Subcutaneous abdominal adipose tissue (tissue), 5 donors: ENCODE measurements at regions not wholly inside any gene's neighbourhood (a gene's known extent, or its start where the extent isn't known, plus 50 kb on each side); places are given as distances from the start of the nearest gene placed in this dataset.
A peak's percentile ranks its signal among the peaks of the same experiment; 100 is the strongest.

Source experiments
- H3K27ac ChIP-seq: one replicate; pipeline ENCODE4 v1.7.0; 2013; ENCODE audit warnings: low read depth, mild to moderate bottlenecking, inconsistent platforms, low read length, moderate library complexity
- H3K27me3 ChIP-seq, 5 donors: one replicate each; pipeline ENCODE4 v1.7.0; 2013; ENCODE audit warnings: low read length in 5 of 5, inconsistent platforms in 1 of 5; ENCODE audit not compliant: control insufficient read depth in 5 of 5, insufficient read depth in 4 of 5
- H3K36me3 ChIP-seq, 5 donors: one replicate each; pipeline ENCODE4 v1.7.0; 2013; ENCODE audit warnings: low read length in 5 of 5; ENCODE audit not compliant: control insufficient read depth in 5 of 5, insufficient read depth in 5 of 5
- H3K4me1 ChIP-seq, 5 donors: one replicate each; pipeline ENCODE4 v1.7.0; 2013; ENCODE audit warnings: low read length in 5 of 5, mild to moderate bottlenecking in 3 of 5, moderate library complexity in 1 of 5; ENCODE audit not compliant: control insufficient read depth in 5 of 5, insufficient read depth in 5 of 5
- H3K4me3 ChIP-seq, 5 donors: one replicate each; pipeline ENCODE4 v1.7.0; 2013; ENCODE audit warnings: low read length in 5 of 5, low read depth in 1 of 5
- H3K9ac ChIP-seq, 5 donors: one replicate each; pipeline ENCODE4 v1.7.0; 2013; ENCODE audit warnings: low read length in 5 of 5, mild to moderate bottlenecking in 4 of 5, moderate library complexity in 3 of 5
- H3K9me3 ChIP-seq, 5 donors: one replicate each; pipeline ENCODE4 v1.7.0; 2013; ENCODE audit warnings: low read length in 5 of 5; ENCODE audit not compliant: control insufficient read depth in 5 of 5
- donor health status: healthy.
- donor health status: healthy.
- donor health status: healthy.
- donor health status: healthy.
- donor health status: healthy.

- H3K9ac ChIP-seq: no peak overlapping the region
- no peak overlapping the region for H3K27ac ChIP-seq
- H3K4me1 ChIP-seq: peaks cover 2 to 12% (median 11%) of the 10 kb centered on the region in 5 donors
- no peaks in the 10 kb centered on the region for H3K9me3 ChIP-seq
- H3K27me3 ChIP-seq: no peaks in the 10 kb centered on the region
- H3K4me3 ChIP-seq: no peak overlapping the region
- no peaks in the 10 kb centered on the region for H3K36me3 ChIP-seq
Observed at GRCh38 chr7:22596763-22597400, 96.9 kb upstream of the STEAP1B start.

- H3K9ac ChIP-seq: no peak overlapping the region
- peaks cover 0 to 2% (median 0%) of the 10 kb centered on the region in 5 donors for H3K27me3 ChIP-seq
- peaks cover 0 to 19% (median 2%) of the 10 kb centered on the region in 5 donors for H3K4me1 ChIP-seq
- H3K36me3 ChIP-seq: no peaks in the 10 kb centered on the region
- H3K4me3 ChIP-seq: no peak overlapping the region
- no peak overlapping the region for H3K27ac ChIP-seq
- no peaks in the 10 kb centered on the region for H3K9me3 ChIP-seq
Observed at GRCh38 chr7:22594020-22594419, 94.0 kb upstream of the STEAP1B start.

DNA sequence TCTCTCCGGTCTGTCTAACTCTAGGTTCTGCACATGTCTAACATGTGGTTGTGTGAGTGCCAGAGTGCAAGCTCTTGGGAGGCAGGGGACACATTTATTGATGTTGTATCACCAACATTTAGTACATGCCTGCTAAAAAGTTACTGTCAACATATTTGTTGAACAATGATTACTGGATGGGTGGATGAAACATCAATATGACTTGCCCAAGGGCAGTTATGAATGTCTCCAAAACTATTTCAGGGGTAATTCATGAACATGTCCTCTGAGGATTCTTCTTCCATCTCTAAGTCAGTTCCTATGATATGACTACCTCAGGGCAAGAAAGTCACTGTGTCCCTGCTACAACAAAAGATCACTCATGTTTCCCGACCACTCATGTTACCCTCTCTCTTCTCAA, 91.3 kb upstream of the STEAP1B start:
- H3K4me3 ChIP-seq: no peak overlapping the region
- no peak overlapping the region for H3K9ac ChIP-seq
- H3K36me3 ChIP-seq: no peaks in the 10 kb centered on the region
- H3K27me3 ChIP-seq: peaks cover 0 to 2% (median 0%) of the 10 kb centered on the region in 5 donors
- no peaks in the 10 kb centered on the region for H3K9me3 ChIP-seq
- H3K27ac ChIP-seq: no peak overlapping the region
- H3K4me1 ChIP-seq: peaks cover 0 to 37% (median 6%) of the 10 kb centered on the region in 5 donors

GRCh38 chr7:22589641-22590201, 89.7 kb upstream of the STEAP1B start:
- no peak overlapping the region for H3K4me3 ChIP-seq
- H3K27ac ChIP-seq: peak overlapping the region; percentile 43
- peaks cover 0 to 38% (median 6%) of the 10 kb centered on the region in 5 donors for H3K4me1 ChIP-seq
- H3K9me3 ChIP-seq: no peaks in the 10 kb centered on the region
- H3K36me3 ChIP-seq: no peaks in the 10 kb centered on the region
- H3K9ac ChIP-seq: peak overlapping the region in 1 of 5 donors; percentile 51
- H3K27me3 ChIP-seq: peaks cover 0 to 2% (median 0%) of the 10 kb centered on the region in 5 donors

DNA sequence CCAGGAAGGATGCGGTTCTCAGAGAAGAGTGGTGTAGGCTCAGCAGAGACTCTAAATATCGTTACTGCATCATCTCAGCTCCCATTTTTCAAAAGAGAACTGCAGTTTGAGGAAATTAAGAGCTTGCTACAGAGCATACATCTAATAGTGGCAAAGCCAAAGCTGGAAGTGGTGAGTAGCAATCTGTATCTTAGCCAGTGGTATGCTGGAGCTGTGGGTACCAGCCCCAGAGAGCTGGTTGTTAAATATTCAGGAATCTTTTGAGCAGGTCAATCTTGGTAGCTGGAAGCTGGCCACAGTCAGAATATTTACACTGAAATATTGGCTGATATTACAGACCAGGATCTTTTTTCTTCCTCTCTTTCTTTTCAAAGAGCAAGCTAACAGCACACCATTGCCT, 88.4 kb upstream of the STEAP1B start:
- Histone ChIP-seq H3K27ac (no peak overlapping the region), H3K4me1 (peaks cover 5 to 46% (median 9%) of the 10 kb centered on the region in 5 donors), H3K27me3 (peaks cover 0 to 2% (median 0%) of the 10 kb centered on the region in 5 donors), H3K36me3 (no peaks in the 10 kb centered on the region), H3K9me3 (no peaks in the 10 kb centered on the region), H3K9ac (no peak overlapping the region), H3K4me3 (no peak overlapping the region)

GRCh38 chr7:22587322-22587721, 87.3 kb upstream of the STEAP1B start:
- Histone ChIP-seq H3K4me1 (peaks cover 8 to 56% (median 13%) of the 10 kb centered on the region in 5 donors), H3K9me3 (no peaks in the 10 kb centered on the region), H3K4me3 (no peak overlapping the region), H3K27ac (no peak overlapping the region), H3K36me3 (no peaks in the 10 kb centered on the region), H3K9ac (no peak overlapping the region), H3K27me3 (peaks cover 0 to 2% (median 0%) of the 10 kb centered on the region in 5 donors)

DNA sequence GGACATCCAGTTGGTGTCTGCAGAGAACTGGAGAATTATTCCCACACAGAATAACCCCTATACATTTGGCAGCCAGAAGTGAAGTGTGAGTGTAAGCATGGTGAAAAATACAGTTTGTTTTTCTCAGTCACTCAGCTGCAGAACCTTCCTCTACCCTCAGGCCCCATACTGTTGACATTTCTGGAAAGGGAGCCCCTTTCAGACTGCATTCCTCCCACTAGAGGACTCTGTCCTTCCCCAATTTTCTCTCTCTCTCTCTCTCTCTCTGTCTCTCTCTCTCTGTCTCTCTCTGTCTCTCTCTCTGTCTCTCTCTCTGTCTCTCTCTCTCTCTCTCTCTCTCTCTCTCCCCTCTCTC, 86.8 kb upstream of the STEAP1B start:
- Histone ChIP-seq H3K9me3 (no peaks in the 10 kb centered on the region), H3K36me3 (no peaks in the 10 kb centered on the region), H3K27me3 (peaks cover 0 to 2% (median 0%) of the 10 kb centered on the region in 5 donors), H3K4me1 (peaks cover 8 to 56% (median 13%) of the 10 kb centered on the region in 5 donors), H3K9ac (no peak overlapping the region), H3K4me3 (no peak overlapping the region), H3K27ac (no peak overlapping the region)

- Histone ChIP-seq H3K9me3 (no peaks in the 10 kb centered on the region), H3K4me1 (peaks cover 8 to 56% (median 13%) of the 10 kb centered on the region in 5 donors), H3K27ac (no peak overlapping the region), H3K9ac (no peak overlapping the region), H3K4me3 (no peak overlapping the region), H3K36me3 (no peaks in the 10 kb centered on the region), H3K27me3 (peaks cover 0 to 2% (median 0%) of the 10 kb centered on the region in 5 donors)
Observed at GRCh38 chr7:22586101-22586785, 86.3 kb upstream of the STEAP1B start.

GRCh38 chr7:22584179-22584578, 84.2 kb upstream of the STEAP1B start:
- no peaks in the 10 kb centered on the region for H3K9me3 ChIP-seq
- H3K4me3 ChIP-seq: no peak overlapping the region
- peaks cover 6 to 38% (median 13%) of the 10 kb centered on the region in 5 donors for H3K4me1 ChIP-seq
- no peak overlapping the region for H3K27ac ChIP-seq
- no peaks in the 10 kb centered on the region for H3K27me3 ChIP-seq
- no peaks in the 10 kb centered on the region for H3K36me3 ChIP-seq
- no peak overlapping the region for H3K9ac ChIP-seq
